SHP77 (cell line): ENCODE measurements at regions not wholly inside any gene's neighbourhood (a gene's known extent, or its start where the extent isn't known, plus 50 kb on each side); places are given as distances from the start of the nearest gene placed in this dataset.
"Not testable (repeated sequence)": the region's sequence is repeated elsewhere in the genome, so short reads cannot be mapped to it uniquely, and the experiment has no call there.

ENCODE experiments used
- DNase-seq, 2 experiments: peaks; one replicate each; lab custom pipeline; 2025; lab: John Stamatoyannopoulos, UW

- no peak for DNase-seq
Observed at GRCh38 chr2:147420517-147420916, 424.3 kb upstream of the ACVR2A start.

DNA sequence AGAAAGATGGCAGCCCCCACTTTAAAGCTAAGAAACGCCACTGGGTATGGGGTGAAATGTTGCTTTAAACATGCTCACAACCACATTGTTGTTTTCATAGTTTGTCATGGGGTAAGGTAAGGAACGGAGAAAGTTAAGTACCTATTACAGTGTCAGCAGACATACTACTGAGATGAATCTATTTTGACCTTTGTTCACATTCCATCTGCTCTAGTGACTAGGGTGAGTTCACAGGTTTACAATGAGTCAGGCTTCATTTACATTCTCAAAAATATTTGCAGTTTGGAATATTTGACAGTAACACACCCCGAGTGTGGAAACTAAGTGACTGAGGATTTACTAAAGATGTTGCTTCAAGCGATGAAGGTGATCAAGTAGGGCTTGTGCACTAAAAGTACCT is 428.7 kb upstream of the ACVR2A start:
- no peak for DNase-seq

DNA sequence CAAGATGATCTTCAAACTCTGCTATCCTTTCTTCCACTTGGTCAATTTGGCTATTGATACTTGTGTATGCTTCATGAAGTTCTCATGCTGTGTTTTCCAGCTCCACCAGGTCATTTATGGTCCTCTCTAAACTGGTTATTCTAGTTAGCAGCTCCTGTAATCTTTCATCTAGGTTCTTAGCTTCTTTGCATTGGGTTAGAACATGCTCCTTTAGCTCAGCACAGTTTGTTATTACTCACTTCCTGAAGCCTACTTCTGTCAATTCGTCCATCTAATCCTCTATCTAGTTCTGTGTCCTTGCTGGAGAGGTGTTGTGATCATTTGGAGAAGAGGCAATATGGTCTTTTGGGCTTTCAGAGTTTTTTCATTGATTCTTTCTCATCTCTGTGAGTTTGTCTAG is 430.2 kb upstream of the ACVR2A start:
- DNase-seq: not testable (repeated sequence)

GRCh38 chr2:147408357-147408756 is 436.5 kb upstream of the ACVR2A start:
- DNase-seq: no peak

DNA sequence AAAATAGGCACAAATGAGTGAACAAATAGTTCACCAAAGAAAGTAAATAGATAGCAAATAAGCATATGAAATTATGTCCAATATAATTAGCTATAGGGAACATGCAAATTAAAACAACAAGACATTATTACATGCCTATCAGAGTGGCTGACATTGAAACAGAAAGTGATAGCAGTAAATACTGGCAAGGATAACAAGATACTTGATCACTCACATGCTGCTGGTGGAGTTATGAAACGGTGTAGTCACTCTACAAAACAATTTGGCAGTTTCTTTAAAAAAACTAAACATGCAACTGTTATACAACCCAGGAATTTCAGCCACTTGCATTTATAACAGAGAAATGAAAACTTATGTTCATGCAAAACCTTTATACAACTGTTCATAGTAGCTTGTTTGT is 439.2 kb upstream of the ACVR2A start:
- no peak for DNase-seq

DNA sequence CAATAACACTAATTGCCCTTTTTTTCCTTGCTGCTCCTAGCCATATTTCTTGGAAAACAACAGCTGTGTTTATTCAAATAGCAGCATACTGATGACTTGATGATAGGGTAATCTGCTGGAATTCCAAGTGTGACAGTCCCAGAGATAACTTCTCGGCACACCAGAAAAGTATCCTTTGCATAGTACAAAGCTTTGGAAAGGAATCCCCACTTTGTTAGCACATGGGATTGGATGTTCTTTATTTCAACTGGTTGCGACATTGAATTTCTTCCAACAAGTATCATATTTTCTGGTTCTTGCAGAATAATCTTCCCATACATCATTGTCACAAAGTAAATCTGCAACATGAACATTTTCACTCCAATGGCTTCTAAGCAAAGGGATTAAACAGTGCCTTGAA is 445.8 kb upstream of the ACVR2A start:
- no peak for DNase-seq

GRCh38 chr2:147398301-147398700 is 446.5 kb upstream of the ACVR2A start:
- DNase-seq: no peak

GRCh38 chr2:147396890-147397289 is 447.9 kb upstream of the ACVR2A start:
- DNase-seq: no peak

- no peak for DNase-seq
Observed at GRCh38 chr2:147394179-147394790, 450.5 kb upstream of the ACVR2A start.

GRCh38 chr2:147392180-147392579 is 452.6 kb upstream of the ACVR2A start:
- DNase-seq: no peak

GRCh38 chr2:147390475-147390874 is 454.4 kb upstream of the ACVR2A start:
- DNase-seq: no peak

- no peak for DNase-seq
Observed at GRCh38 chr2:147389218-147389617, 455.6 kb upstream of the ACVR2A start.

GRCh38 chr2:147388217-147388616 is 456.6 kb upstream of the ACVR2A start:
- DNase-seq: no peak

- DNase-seq: no peak
Observed at GRCh38 chr2:147386284-147386683, 458.5 kb upstream of the ACVR2A start.

GRCh38 chr2:147385600-147385999 is 459.2 kb upstream of the ACVR2A start:
- no peak for DNase-seq

- no peak for DNase-seq
Observed at GRCh38 chr2:147384659-147385058, 460.2 kb upstream of the ACVR2A start.

GRCh38 chr2:147382322-147382948 is 462.4 kb upstream of the ACVR2A start:
- DNase-seq: peak; percentile 70 to 84

DNA sequence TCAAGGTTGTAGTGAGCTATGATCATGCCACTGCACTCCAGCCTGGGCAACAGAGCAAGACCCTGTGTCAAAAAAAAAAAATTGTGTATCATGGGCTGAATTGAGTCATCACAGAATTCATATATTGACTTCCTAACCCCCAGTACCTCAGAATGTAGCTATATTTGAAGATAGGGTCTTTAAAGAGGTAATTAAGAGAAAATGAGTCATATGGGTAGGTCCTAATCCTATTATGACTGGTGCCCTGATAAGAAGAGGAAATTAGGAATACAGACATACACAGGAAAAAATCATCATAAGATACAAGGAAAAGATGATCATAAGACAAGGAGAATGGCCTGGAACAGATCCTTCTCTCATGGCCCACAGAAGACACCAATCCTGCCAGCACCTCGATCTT is 466.4 kb upstream of the ACVR2A start:
- DNase-seq: no peak

GRCh38 chr2:147375073-147375472 is 469.8 kb upstream of the ACVR2A start:
- no peak for DNase-seq

- DNase-seq: no peak
Observed at GRCh38 chr2:147374423-147374811, 470.4 kb upstream of the ACVR2A start.

GRCh38 chr2:147373800-147374422 is 470.9 kb upstream of the ACVR2A start:
- DNase-seq: no peak

GRCh38 chr2:147368306-147368705 is 476.5 kb upstream of the ACVR2A start:
- DNase-seq: no peak

DNA sequence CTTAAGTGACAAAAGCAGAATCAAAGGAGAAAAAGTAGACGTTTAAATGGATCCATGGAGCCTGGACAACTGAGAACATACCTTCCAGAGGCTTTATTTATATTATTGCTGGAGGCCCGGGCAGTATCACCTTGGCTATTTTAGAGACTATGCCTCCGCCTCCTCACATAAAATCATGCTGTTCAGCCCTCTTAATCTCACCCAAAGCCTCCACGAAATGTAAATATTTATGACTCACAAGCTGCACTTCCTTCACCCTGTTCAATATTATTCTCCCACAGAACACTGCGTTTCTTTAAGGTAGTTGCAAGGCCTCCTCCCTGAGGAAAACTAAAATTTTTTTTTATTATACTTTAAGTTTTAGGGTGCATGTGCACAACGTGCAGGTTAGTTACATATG is 478.6 kb upstream of the ACVR2A start:
- DNase-seq: no peak

GRCh38 chr2:147365622-147366021 is 479.2 kb upstream of the ACVR2A start:
- peak in 1 of 2 experiments; percentile 11 for DNase-seq
